Suprapubic skin (tissue), 4 donors: ENCODE measurements at regions not wholly inside any gene's neighbourhood (a gene's known extent, or its start where the extent isn't known, plus 50 kb on each side); places are given as distances from the start of the nearest gene placed in this dataset.
"Not testable (repeated sequence)": the region's sequence is repeated elsewhere in the genome, so short reads cannot be mapped to it uniquely, and the experiment has no call there.

Experiments
- DNase-seq, 2 donors: peaks; one replicate each; pipeline ENCODE4 v3.0.0-alpha.2; 2019; ENCODE audit warnings: low spot score in 2 of 2
- H3K27ac ChIP-seq: fragments of 200-600 bp; sonication (generic); one replicate; pipeline ENCODE4 v1.5.1; 2019
- H3K27me3 ChIP-seq: fragments of 200-600 bp; sonication (generic); one replicate; pipeline ENCODE4 v1.5.1; 2019
- H3K36me3 ChIP-seq: fragments of 200-600 bp; sonication (generic); one replicate; pipeline ENCODE4 v1.5.1; 2019
- H3K4me1 ChIP-seq: fragments of 200-600 bp; sonication (generic); one replicate; pipeline ENCODE4 v1.5.1; 2019
- H3K4me3 ChIP-seq: fragments of 200-600 bp; sonication (generic); one replicate; pipeline ENCODE4 v1.5.1; 2019; ENCODE audit warnings: mild to moderate bottlenecking
- H3K9me3 ChIP-seq: fragments of 200-600 bp; sonication (generic); one replicate; pipeline ENCODE4 v1.5.1; 2019
- EP300 ChIP-seq: sonication (generic); formaldehyde crosslinking; IDR thresholded peaks from one replicate; pipeline ENCODE4 v1.6.1; 2017; ENCODE audit warnings: antibody characterized with exemption
- POLR2A ChIP-seq, 2 donors: fragments of 450-650 bp; IDR thresholded peaks; one replicate each; pipeline ENCODE4 v1.6.1; 2017; ENCODE audit warnings: antibody characterized with exemption in 2 of 2, mild to moderate bottlenecking in 2 of 2, moderate library complexity in 2 of 2
- POLR2AphosphoS5 ChIP-seq, 3 donors: sonication (generic); formaldehyde crosslinking; IDR thresholded peaks; one replicate each; pipeline ENCODE4 v1.6.1; 2017; ENCODE audit warnings: antibody characterized with exemption in 3 of 3
- WGBS: methylation state at CpG from one replicate; pipeline ENCODE4 v1.1.5; 2018; 5-methylcytosine and 5-hydroxymethylcytosine counted together
- TF ChIP-seq, protein P1 (sequence below), 2 donors: fragments of 200-600 bp in 1 of 2; fragments of 450-650 bp in 1 of 2; sonication (generic) in 1 of 2; IDR thresholded peaks; one replicate each; pipeline ENCODE4 v1.5.1; 2016 to 2019; ENCODE audit warnings: antibody characterized with exemption in 2 of 2, mild to moderate bottlenecking in 1 of 2, moderate library complexity in 1 of 2

DNA sequence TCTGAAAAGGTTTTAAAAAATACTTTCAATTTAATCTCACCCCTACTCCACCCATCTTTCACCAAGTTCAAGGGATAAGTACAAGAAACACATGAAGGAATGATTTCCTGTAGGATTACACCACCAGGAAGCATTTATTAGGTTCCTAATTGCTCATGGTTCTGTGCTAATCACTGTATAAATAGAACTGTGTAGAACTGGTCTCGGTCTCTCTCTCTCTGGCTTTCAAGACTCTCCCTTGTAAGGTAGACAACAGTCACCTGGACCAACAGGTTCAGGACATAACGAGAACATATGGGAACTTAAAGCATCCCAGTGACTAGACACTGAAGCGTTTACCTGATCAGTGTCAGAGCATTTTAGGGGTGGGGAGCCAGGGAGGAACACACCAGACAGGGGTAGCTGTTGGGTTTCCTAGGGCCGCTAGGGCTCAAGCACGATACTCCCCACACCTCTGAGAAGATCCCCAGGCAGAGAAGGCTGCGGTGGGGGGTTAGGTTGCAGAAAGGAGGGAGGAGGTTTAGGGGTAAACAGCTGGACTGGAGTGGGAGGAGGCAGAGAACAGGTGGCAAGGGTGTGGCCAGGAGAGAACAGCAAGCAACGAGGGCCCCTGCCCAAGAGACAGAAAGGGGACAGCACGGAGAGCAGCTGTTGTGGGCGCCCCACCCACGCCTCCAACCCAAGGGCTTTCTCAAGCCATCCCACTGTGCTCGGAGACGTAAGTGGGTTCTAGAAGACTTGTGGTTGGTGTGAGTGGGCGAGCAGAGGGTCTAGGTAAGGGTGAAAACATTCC, 52.5 kb upstream of the USP6NL start:
- TF ChIP-seq POLR2AphosphoS5 (IDR thresholded peaks at IDR 0.05) (no peak), EP300 (no peak), POLR2A (IDR thresholded peaks at IDR 0.05) (no peak)
- TF ChIP-seq, protein P1, sequence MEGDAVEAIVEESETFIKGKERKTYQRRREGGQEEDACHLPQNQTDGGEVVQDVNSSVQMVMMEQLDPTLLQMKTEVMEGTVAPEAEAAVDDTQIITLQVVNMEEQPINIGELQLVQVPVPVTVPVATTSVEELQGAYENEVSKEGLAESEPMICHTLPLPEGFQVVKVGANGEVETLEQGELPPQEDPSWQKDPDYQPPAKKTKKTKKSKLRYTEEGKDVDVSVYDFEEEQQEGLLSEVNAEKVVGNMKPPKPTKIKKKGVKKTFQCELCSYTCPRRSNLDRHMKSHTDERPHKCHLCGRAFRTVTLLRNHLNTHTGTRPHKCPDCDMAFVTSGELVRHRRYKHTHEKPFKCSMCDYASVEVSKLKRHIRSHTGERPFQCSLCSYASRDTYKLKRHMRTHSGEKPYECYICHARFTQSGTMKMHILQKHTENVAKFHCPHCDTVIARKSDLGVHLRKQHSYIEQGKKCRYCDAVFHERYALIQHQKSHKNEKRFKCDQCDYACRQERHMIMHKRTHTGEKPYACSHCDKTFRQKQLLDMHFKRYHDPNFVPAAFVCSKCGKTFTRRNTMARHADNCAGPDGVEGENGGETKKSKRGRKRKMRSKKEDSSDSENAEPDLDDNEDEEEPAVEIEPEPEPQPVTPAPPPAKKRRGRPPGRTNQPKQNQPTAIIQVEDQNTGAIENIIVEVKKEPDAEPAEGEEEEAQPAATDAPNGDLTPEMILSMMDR (IDR thresholded peaks at IDR 0.05): no peak
- 89% methylated on average over 13 of the region's 13 CpGs for WGBS
- no peaks in the 10 kb centered on the region for H3K36me3 ChIP-seq
- H3K27ac ChIP-seq: no peak overlapping the region
- H3K4me3 ChIP-seq: no peak overlapping the region
- H3K4me1 ChIP-seq: peaks cover 5% of the 10 kb centered on the region
- no peaks in the 10 kb centered on the region for H3K9me3 ChIP-seq
- no peaks in the 10 kb centered on the region for H3K27me3 ChIP-seq
- peak in 1 of 2 donors; percentile 23 for DNase-seq

DNA sequence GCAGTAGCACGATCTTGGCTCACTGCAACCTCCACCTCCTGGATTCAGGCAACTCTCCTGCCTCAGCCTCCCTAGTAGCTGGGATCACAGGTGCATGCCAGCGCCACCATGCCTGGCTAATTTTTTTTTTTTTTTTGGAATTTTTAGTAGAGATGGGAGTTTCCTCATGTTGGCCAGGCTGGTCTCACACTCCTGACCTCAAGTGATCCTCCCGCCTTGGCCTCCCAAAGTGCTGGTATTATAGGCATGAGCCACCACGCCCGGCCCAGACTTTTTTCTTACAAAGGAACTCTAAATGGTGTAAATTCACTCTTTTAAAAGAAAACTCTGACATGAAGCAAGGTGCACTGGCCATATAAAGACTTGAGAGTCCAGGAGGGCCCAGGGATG, 51.7 kb upstream of the USP6NL start:
- H3K27ac ChIP-seq, DNase-seq, H3K4me3 ChIP-seq, H3K36me3 ChIP-seq, H3K9me3 ChIP-seq, H3K27me3 ChIP-seq, H3K4me1 ChIP-seq: not testable (repeated sequence)
- 90% methylated on average over 5 of the region's 5 CpGs for WGBS

DNA sequence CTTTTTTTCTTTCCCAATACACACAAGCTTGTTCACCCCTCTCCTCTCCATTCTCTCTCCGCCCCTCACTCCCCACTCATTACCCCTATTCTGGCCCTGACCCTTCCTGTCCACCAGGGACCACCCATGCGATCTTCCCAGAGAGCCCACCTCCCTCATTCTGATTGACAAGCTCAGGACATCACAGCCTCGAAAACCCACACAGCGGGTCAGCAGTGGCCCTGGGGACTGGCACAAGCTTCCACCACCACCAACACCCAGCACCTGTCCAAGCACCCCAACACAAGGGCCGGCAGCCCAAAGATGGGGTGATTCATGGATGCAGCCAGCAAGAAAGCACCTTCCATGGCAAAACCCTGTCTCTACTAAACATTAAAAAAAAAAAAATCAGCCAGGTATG, 50.0 kb upstream of the USP6NL start:
- H3K4me1 ChIP-seq: peaks cover 5% of the 10 kb centered on the region
- WGBS: 86% methylated on average over 5 of the region's 5 CpGs
- no peaks in the 10 kb centered on the region for H3K27me3 ChIP-seq
- no peak for TF ChIP-seq POLR2AphosphoS5 (IDR thresholded peaks at IDR 0.05)
- no peak for TF ChIP-seq EP300
- TF ChIP-seq POLR2A (IDR thresholded peaks at IDR 0.05): no peak
- TF ChIP-seq, protein P1 (IDR thresholded peaks at IDR 0.05): no peak
- no peaks in the 10 kb centered on the region for H3K9me3 ChIP-seq
- no peak overlapping the region for H3K4me3 ChIP-seq
- no peaks in the 10 kb centered on the region for H3K36me3 ChIP-seq
- no peak overlapping the region for H3K27ac ChIP-seq
- DNase-seq: no peak
